Aorta (tissue), 5 donors: ENCODE measurements at regions not wholly inside any gene's neighbourhood (a gene's known extent, or its start where the extent isn't known, plus 50 kb on each side); places are given as distances from the start of the nearest gene placed in this dataset.
A peak's percentile ranks its signal among the peaks of the same experiment; 100 is the strongest.

Source experiments
- ATAC-seq: fragments of 200-7000 bp; cut with Tn5 transposase; one replicate; pipeline ENCODE4 v1.9.1; 2022; ENCODE audit warnings: moderate library complexity; ENCODE audit not compliant: low FRiP score
- DNase-seq, 2 donors: peaks; one replicate each; pipeline ENCODE4 v3.0.0-alpha.2; 2020
- H3K27ac ChIP-seq, 2 donors: one replicate each; pipeline ENCODE4 v1.5.1; 2013; ENCODE audit warnings: low read length in 2 of 2, mild to moderate bottlenecking in 2 of 2, moderate library complexity in 2 of 2, control low read depth in 1 of 2, inconsistent platforms in 1 of 2, low read depth in 1 of 2
- H3K27me3 ChIP-seq, 2 donors: one replicate each; pipeline ENCODE4 v1.6.1; 2013; ENCODE audit warnings: control low read depth in 1 of 2, low read length in 1 of 2, mild to moderate bottlenecking in 1 of 2, moderate library complexity in 1 of 2; ENCODE audit not compliant: insufficient read depth in 2 of 2, control insufficient read depth in 1 of 2
- H3K36me3 ChIP-seq, 2 donors: one replicate each; pipeline ENCODE4 v1.6.1; 2013; ENCODE audit warnings: control low read depth in 1 of 2, low read length in 1 of 2, mild to moderate bottlenecking in 1 of 2; ENCODE audit not compliant: insufficient read depth in 2 of 2, control insufficient read depth in 1 of 2
- H3K4me1 ChIP-seq, 2 donors: one replicate each; pipeline ENCODE4 v1.6.1; 2013; ENCODE audit warnings: low read length in 2 of 2, control low read depth in 1 of 2, mild to moderate bottlenecking in 1 of 2, moderate library complexity in 1 of 2; ENCODE audit not compliant: insufficient read depth in 2 of 2, control insufficient read depth in 1 of 2
- H3K4me3 ChIP-seq, 2 donors: one replicate each; pipeline ENCODE4 v1.5.1; 2013; ENCODE audit warnings: low read length in 2 of 2, control low read depth in 1 of 2, mild to moderate bottlenecking in 1 of 2
- H3K9me3 ChIP-seq: one replicate; pipeline ENCODE4 v1.6.1; 2013; ENCODE audit warnings: mild to moderate bottlenecking, low read length; ENCODE audit not compliant: control insufficient read depth
- WGBS, 2 donors: extraction: QIAGEN DNeasy Blood & Tissue Kit; methylation state at CpG; one replicate each; pipeline ENCODE4 v1.1.7; 2013; 5-methylcytosine and 5-hydroxymethylcytosine counted together
- intact Hi-C, 2 donors: fragments of 100-400 bp; cut with DNase I; formaldehyde crosslinking; loops; one replicate each; pipeline versions ENCODE4 v1.14.2 to v1.15.0; 2022
- donor health status: healthy with polysubstance abuse.
- donor health status: Bipolar disorder and iron deficiency.
- donor health status: DM: no; HTN: no; CAD: no.
- donor health status: DM: no; HTN: no; CAD: no.
- donor health status: DM: yes; HTN: yes; CAD: no.

GRCh38 chr2:164145093-164145987 lies 409.5 kb upstream of the FIGN start:
- H3K4me3 ChIP-seq = no peak overlapping the region
- no peaks in the 10 kb centered on the region for H3K36me3 ChIP-seq
- intact Hi-C loops = no loop called here
- no peaks in the 10 kb centered on the region for H3K4me1 ChIP-seq
- no peaks in the 10 kb centered on the region for H3K9me3 ChIP-seq
- ATAC-seq = no peak
- DNase-seq = no peak
- no peak overlapping the region for H3K27ac ChIP-seq
- no peaks in the 10 kb centered on the region for H3K27me3 ChIP-seq
- 79 to 82% methylated on average over 3 of the region's 3 CpGs for WGBS, 2 donors

DNA sequence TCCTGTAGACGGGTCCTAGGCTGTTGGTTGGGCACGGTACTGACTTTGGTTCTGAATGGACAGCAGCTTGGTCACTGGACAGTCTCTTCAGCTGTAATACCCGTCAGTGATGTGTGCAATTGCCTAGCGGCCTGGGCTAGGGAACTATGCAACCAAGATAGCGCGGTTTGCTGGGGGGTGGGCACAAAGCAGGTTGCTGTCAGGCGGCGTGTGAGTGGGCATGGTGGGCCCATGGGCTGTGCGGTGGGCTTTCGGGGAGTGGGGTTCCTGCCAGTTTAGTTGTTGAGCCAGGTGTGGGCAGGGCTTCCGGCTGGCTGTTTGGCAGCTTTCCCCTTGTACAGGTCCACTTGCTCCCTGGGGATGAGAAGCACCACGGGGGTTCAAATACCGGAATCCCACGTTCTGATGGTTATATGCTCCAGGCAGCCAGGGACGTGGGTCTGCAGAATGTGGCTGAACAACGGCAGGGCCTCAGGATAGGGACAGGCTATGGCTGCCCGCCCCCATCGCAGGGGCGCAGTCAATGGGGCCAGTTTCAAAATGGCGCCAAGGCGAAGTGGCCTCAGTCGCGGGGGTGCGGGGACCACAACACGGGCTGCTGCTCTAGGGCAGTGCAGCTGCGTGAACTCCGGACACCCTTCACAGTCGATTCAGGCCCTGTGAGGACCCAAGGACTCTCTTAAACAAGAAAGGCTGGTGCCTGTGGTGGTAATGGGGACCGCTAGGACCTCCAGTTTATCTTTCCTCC lies 407.5 kb upstream of the FIGN start:
- no peak for ATAC-seq
- Histone ChIP-seq H3K27me3 (no peaks in the 10 kb centered on the region), H3K27ac (no peak overlapping the region), H3K4me3 (no peak overlapping the region), H3K4me1 (no peaks in the 10 kb centered on the region), H3K9me3 (no peaks in the 10 kb centered on the region), H3K36me3 (no peaks in the 10 kb centered on the region)
- intact Hi-C loops = no loop called here
- no peak for DNase-seq
- 97 to 98% methylated on average over 29 of the region's 29 CpGs for WGBS, 2 donors

GRCh38 chr2:164142755-164143154 lies 406.9 kb upstream of the FIGN start:
- DNase-seq (no peak), ATAC-seq (no peak)
- no peak overlapping the region for H3K4me3 ChIP-seq
- no peak overlapping the region for H3K27ac ChIP-seq
- intact Hi-C loops = no loop called here
- H3K27me3 ChIP-seq = no peaks in the 10 kb centered on the region
- H3K9me3 ChIP-seq = no peaks in the 10 kb centered on the region
- H3K4me1 ChIP-seq = no peaks in the 10 kb centered on the region
- H3K36me3 ChIP-seq = no peaks in the 10 kb centered on the region
- WGBS, 2 donors = 98 to 99% methylated on average over 5 of the region's 5 CpGs

- no peak for DNase-seq
- WGBS, 2 donors = 36 to 40% methylated on average over 1 of the region's 1 CpG
Observed at GRCh38 chr2:164141271-164141670, 405.5 kb upstream of the FIGN start.

GRCh38 chr2:164138750-164139149 lies 402.9 kb upstream of the FIGN start:
- Histone ChIP-seq H3K4me3 (no peak overlapping the region), H3K4me1 (no peaks in the 10 kb centered on the region), H3K36me3 (no peaks in the 10 kb centered on the region), H3K9me3 (no peaks in the 10 kb centered on the region), H3K27ac (no peak overlapping the region), H3K27me3 (no peaks in the 10 kb centered on the region)
- no peak for ATAC-seq
- no peak for DNase-seq
- intact Hi-C loops = loop anchor here in 1 of 2 donors (10.0 kb wide), 1 partner anchor 784 kb away; no protein-coding TSS in a partner anchor
- WGBS, 2 donors = 96% methylated on average over 4 of the region's 4 CpGs

More at GRCh38 chr2:164141271-164141670, 405.5 kb upstream of the FIGN start:
- intact Hi-C loops = no loop called here
- Histone ChIP-seq H3K27ac (no peak overlapping the region), H3K4me3 (no peak overlapping the region), H3K4me1 (no peaks in the 10 kb centered on the region), H3K9me3 (no peaks in the 10 kb centered on the region), H3K36me3 (no peaks in the 10 kb centered on the region), H3K27me3 (no peaks in the 10 kb centered on the region)
- no peak for ATAC-seq

DNA sequence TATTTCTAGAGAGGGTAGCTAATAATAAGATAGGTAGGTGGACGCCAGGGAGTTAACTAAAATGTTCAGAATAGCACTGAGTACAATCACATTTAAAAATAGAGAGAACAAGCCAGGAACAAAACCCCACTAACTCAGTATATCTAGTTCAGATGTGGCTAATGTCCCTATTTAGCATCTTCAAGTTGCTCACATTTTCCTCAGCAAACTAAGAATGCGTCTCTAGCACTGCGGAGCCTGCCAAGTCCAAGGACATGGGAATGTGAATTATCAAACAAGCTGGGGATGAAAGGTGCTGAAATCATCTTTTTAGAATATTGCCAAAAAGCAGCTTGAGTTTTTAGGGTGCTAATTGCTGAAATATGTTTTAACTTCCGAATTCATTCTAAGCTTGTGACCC lies 398.5 kb upstream of the FIGN start:
- DNase-seq (no peak), ATAC-seq (no peak)
- Histone ChIP-seq H3K36me3 (no peaks in the 10 kb centered on the region), H3K27me3 (no peaks in the 10 kb centered on the region), H3K4me1 (no peaks in the 10 kb centered on the region), H3K27ac (no peak overlapping the region), H3K4me3 (no peak overlapping the region), H3K9me3 (no peaks in the 10 kb centered on the region)
- intact Hi-C loops = loop anchor here in 1 of 2 donors (10.0 kb wide), 1 partner anchor 780 kb away; no protein-coding TSS in a partner anchor
- 43 to 51% methylated on average over 4 of the region's 4 CpGs for WGBS, 2 donors

- ATAC-seq (no peak), DNase-seq (no peak)
- Histone ChIP-seq H3K9me3 (no peaks in the 10 kb centered on the region), H3K4me3 (no peak overlapping the region), H3K4me1 (peaks cover 0 to 6% of the 10 kb centered on the region in 2 donors), H3K36me3 (no peaks in the 10 kb centered on the region), H3K27me3 (no peaks in the 10 kb centered on the region), H3K27ac (no peak overlapping the region)
- 91 to 93% methylated on average over 9 of the region's 9 CpGs for WGBS, 2 donors
- intact Hi-C loops = loop anchor here in 1 of 2 donors (5.0 to 10.0 kb wide), 2 partner anchors 393 to 781 kb away; partner anchors contain the start of gene FIGN
Observed at GRCh38 chr2:164127971-164128527, 392.2 kb upstream of the FIGN start.

GRCh38 chr2:164126960-164127660 lies 391.3 kb upstream of the FIGN start:
- 69 to 70% methylated on average over 7 of the region's 7 CpGs for WGBS, 2 donors
- H3K27me3 ChIP-seq = no peaks in the 10 kb centered on the region
- peaks cover 0 to 6% of the 10 kb centered on the region in 2 donors for H3K4me1 ChIP-seq
- intact Hi-C loops = loop anchor here in 1 of 2 donors (5.0 to 10.0 kb wide), 2 partner anchors 392 to 780 kb away; partner anchors contain the start of gene FIGN
- H3K36me3 ChIP-seq = no peaks in the 10 kb centered on the region
- H3K4me3 ChIP-seq = no peak overlapping the region
- H3K9me3 ChIP-seq = no peaks in the 10 kb centered on the region
- no peak for DNase-seq
- ATAC-seq = peak; percentile 44
- H3K27ac ChIP-seq = no peak overlapping the region
